PC-3 (cell line): ENCODE measurements at regions not wholly inside any gene's neighbourhood (a gene's known extent, or its start where the extent isn't known, plus 50 kb on each side); places are given as distances from the start of the nearest gene placed in this dataset.
A peak's percentile ranks its signal among the peaks of the same experiment; 100 is the strongest.

Source experiments
- ATAC-seq: fragments of 200-7000 bp; cut with Tn5 transposase; 2 replicates; pipeline ENCODE4 v1.9.1; 2020; ENCODE audit warnings: mild to moderate bottlenecking, moderate library complexity
- BruUV-seq: library from RNA; stranded (reverse); fragments of 400-500 nt; replicated peaks from 2 replicates; lab custom pipeline; 2021; lab: Mats Ljungman, UMichigan
- CTCF ChIA-PET: fragments of 300-600 bp; sonication (Branson Sonifier 250); formaldehyde crosslinking; loops from one replicate; lab custom pipeline; 2022; ENCODE audit warnings: antibody characterized with exemption; lab: Charles Lee
- POLR2A ChIA-PET: fragments of 300-600 bp; sonication (Branson Sonifier 250); formaldehyde crosslinking; loops from one replicate; lab custom pipeline; 2022; ENCODE audit warnings: antibody characterized with exemption; ENCODE audit not compliant: unreplicated experiment; lab: Charles Lee
- DNase-seq: peaks from one replicate; pipeline ENCODE4 v3.0.0-alpha.2; 2015
- H2AFZ ChIP-seq: fragments of 300-600 bp; sonication (generic); 2 replicates; pipeline ENCODE4 v1.6.0; 2016; ENCODE audit warnings: antibody characterized with exemption, low read length
- H3F3A ChIP-seq: fragments of 300-600 bp; sonication (generic); one replicate; pipeline ENCODE4 v1.6.0; 2017; ENCODE audit warnings: antibody characterized with exemption, low read length, control low read depth, mild to moderate bottlenecking; ENCODE audit not compliant: unreplicated experiment
- H3K27ac ChIP-seq: fragments of 300-600 bp; sonication (generic); 2 replicates; pipeline ENCODE4 v1.5.1; 2016; ENCODE audit warnings: mild to moderate bottlenecking, low read length
- H3K27me3 ChIP-seq: fragments of 300-600 bp; sonication (generic); 2 replicates; pipeline ENCODE4 v1.6.1; 2016; ENCODE audit warnings: low read length, mixed read lengths
- H3K36me3 ChIP-seq: fragments of 300-600 bp; sonication (generic); 2 replicates; pipeline ENCODE4 v1.6.1; 2016; ENCODE audit warnings: low read depth, mixed run types, low read length, mixed read lengths
- H3K4me1 ChIP-seq: fragments of 300-600 bp; sonication (generic); 2 replicates; pipeline ENCODE4 v1.5.1; 2016; ENCODE audit warnings: low read length; ENCODE audit not compliant: insufficient read depth
- H3K4me2 ChIP-seq: fragments of 300-600 bp; sonication (generic); 2 replicates; pipeline ENCODE4 v1.6.0; 2016; ENCODE audit warnings: low read length
- H3K4me3 ChIP-seq: fragments of 300-600 bp; sonication (generic); 2 replicates; pipeline ENCODE4 v1.5.1; 2016; ENCODE audit warnings: mild to moderate bottlenecking, low read length, mixed read lengths
- H3K79me2 ChIP-seq: fragments of 300-600 bp; sonication (generic); 2 replicates; pipeline ENCODE4 v1.6.1; 2017; ENCODE audit warnings: low read length, mixed read lengths
- H3K9ac ChIP-seq: fragments of 300-600 bp; sonication (generic); 2 replicates; pipeline ENCODE4 v1.6.0; 2016; ENCODE audit warnings: mild to moderate bottlenecking, low read length
- H3K9me2 ChIP-seq: fragments of 300-600 bp; sonication (generic); replicated peaks from 2 replicates; pipeline ENCODE4 v1.6.1; 2016; ENCODE audit warnings: mixed run types, low read length, mixed read lengths
- H3K9me3 ChIP-seq: fragments of 300-600 bp; sonication (generic); 2 replicates; pipeline ENCODE4 v1.6.1; 2016; ENCODE audit warnings: low read length, mixed read lengths
- H4K20me1 ChIP-seq: fragments of 300-600 bp; sonication (generic); 2 replicates; pipeline ENCODE4 v1.6.1; 2016; ENCODE audit warnings: low read length, mixed read lengths
- CTCF ChIP-seq: fragments of 300-600 bp; sonication (generic); conservative IDR thresholded peaks from 2 replicates; pipeline ENCODE4 v1.5.1; 2017; ENCODE audit warnings: antibody characterized with exemption, low read depth, mild to moderate bottlenecking, low read length
- EZH2 ChIP-seq: fragments of 300-600 bp; sonication (generic); IDR thresholded peaks from one replicate; pipeline ENCODE4 v1.6.1; 2017; ENCODE audit warnings: antibody characterized with exemption, mild to moderate bottlenecking, low read length; ENCODE audit not compliant: unreplicated experiment
- EZH2phosphoT487 ChIP-seq: fragments of 300-600 bp; sonication (generic); IDR thresholded peaks from 2 replicates; pipeline ENCODE4 v1.6.1; 2018; ENCODE audit warnings: mild to moderate bottlenecking, antibody characterized with exemption, low read length, borderline replicate concordance
- intact Hi-C: fragments of 100-400 bp; cut with micrococcal nuclease; formaldehyde crosslinking; loops from 2 replicates; pipeline ENCODE4 v1.9.0; 2023

DNA sequence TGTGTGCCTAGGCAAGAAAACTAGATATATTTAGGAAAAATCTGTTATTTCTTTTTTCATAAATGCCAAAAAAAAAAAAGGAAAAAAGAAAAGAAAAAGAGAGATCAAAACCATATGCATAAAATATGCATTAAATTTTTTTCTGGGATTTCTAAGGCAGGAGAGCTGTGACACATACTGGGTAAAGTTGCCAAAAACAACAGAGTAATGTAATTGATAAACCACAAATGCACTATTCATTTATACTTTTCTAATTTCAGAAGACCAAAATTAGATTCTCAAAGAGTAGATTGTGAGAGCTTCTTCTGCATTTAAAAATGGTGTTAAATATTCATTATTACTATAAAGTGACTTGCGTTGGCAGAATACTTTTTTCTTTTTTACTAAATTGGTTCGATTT, 673.8 kb upstream of the MGAT4C start:
- Histone ChIP-seq H3K79me2 (no peaks in the 10 kb centered on the region), H3K36me3 (no peaks in the 10 kb centered on the region), H3K27me3 (no peaks in the 10 kb centered on the region), H3F3A (no peaks in the 10 kb centered on the region), H3K9me3 (no peaks in the 10 kb centered on the region), H3K4me1 (no peaks in the 10 kb centered on the region), H4K20me1 (no peaks in the 10 kb centered on the region), H3K9ac (no peak overlapping the region), H3K4me2 (no peak overlapping the region), H3K27ac (no peak overlapping the region), H2AFZ (no peak overlapping the region), H3K4me3 (no peak overlapping the region), H3K9me2 (no peaks in the 10 kb centered on the region)
- no TSS peak for BruUV-seq
- CTCF ChIA-PET: no interaction called here
- TF ChIP-seq CTCF (no peak), EZH2phosphoT487 (no peak), EZH2 (no peak)
- no peak for ATAC-seq
- no peak for DNase-seq
- POLR2A ChIA-PET: no interaction called here
- intact Hi-C loops: loop anchor here (10.0 kb wide), 2 partner anchors 735 to 915 kb away; no protein-coding TSS in a partner anchor

DNA sequence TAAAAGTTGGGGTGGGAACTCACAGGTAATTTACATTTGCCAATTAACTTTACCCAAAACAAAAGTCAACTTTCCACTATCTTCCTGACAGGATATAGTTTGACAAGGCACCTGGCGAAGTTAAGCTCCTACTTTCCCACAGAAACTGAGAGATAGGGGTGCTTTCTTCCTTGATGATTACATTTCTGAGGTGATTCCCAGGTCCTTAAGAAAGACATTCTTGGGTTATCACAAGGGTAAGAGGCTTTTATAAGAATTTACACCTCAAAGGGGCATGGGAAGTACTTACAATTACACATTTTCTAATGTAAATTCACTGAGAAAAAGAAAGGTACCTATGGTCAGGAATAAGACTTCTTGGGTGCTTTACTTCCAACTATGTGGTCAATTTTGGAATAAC, 660.9 kb upstream of the MGAT4C start:
- no peaks in the 10 kb centered on the region for H3K79me2 ChIP-seq
- TF ChIP-seq CTCF (no peak), EZH2 (no peak)
- H3K4me2 ChIP-seq: no peak overlapping the region
- no peaks in the 10 kb centered on the region for H3K9me3 ChIP-seq
- H3K4me3 ChIP-seq: no peak overlapping the region
- no peaks in the 10 kb centered on the region for H3F3A ChIP-seq
- H4K20me1 ChIP-seq: no peaks in the 10 kb centered on the region
- DNase-seq (no peak), ATAC-seq (no peak)
- H3K36me3 ChIP-seq: no peaks in the 10 kb centered on the region
- no peaks in the 10 kb centered on the region for H3K27me3 ChIP-seq
- no TSS peak for BruUV-seq
- intact Hi-C loops: no loop called here
- no peak overlapping the region for H2AFZ ChIP-seq
- ChIA-PET CTCF (no interaction called here), POLR2A (no interaction called here)
- H3K4me1 ChIP-seq: no peaks in the 10 kb centered on the region
- no peak overlapping the region for H3K9ac ChIP-seq
- H3K9me2 ChIP-seq: no peaks in the 10 kb centered on the region
- no peak overlapping the region for H3K27ac ChIP-seq

DNA sequence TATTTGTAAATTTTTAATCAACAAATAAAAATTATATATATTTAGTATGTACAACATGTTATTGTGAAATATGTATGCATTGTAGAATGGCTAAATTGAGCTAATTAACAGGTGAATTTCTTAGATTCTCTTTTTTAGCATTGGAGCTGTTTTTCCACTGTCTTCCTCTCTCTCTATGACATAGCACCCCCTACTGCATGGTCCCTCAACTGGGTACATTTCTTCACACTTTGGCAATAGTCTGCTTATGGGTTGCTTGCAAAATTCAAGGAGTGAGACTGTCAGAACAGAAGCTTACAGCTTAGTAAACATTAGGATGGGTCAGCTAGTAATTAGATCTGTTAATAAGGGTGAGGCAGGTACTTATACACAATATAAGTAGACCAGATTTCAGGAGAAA, 658.5 kb upstream of the MGAT4C start:
- Histone ChIP-seq H3K9ac (no peak overlapping the region), H3K79me2 (no peaks in the 10 kb centered on the region), H3K4me1 (no peaks in the 10 kb centered on the region), H2AFZ (no peak overlapping the region), H4K20me1 (no peaks in the 10 kb centered on the region), H3K9me2 (no peaks in the 10 kb centered on the region), H3K4me3 (no peak overlapping the region), H3K27me3 (no peaks in the 10 kb centered on the region), H3K27ac (no peak overlapping the region), H3F3A (no peaks in the 10 kb centered on the region), H3K9me3 (no peaks in the 10 kb centered on the region), H3K4me2 (no peak overlapping the region), H3K36me3 (no peaks in the 10 kb centered on the region)
- ChIA-PET POLR2A (no interaction called here), CTCF (interaction anchor here (0.5 to 0.6 kb wide), 5 partner anchors 120 to 960 kb away, joined by 3 read pairs; no protein-coding TSS in a partner anchor)
- DNase-seq (peak; percentile 61), ATAC-seq (peak; percentile 77)
- intact Hi-C loops: loop anchor here (1.0 to 5.0 kb wide), 3 partner anchors 182 to 959 kb away; no protein-coding TSS in a partner anchor
- no peak for TF ChIP-seq EZH2phosphoT487
- no peak for TF ChIP-seq EZH2
- peak; percentile 76 for TF ChIP-seq CTCF
- no TSS peak for BruUV-seq
